Mesothelial cell of epicardium (in vitro differentiated cells): ENCODE measurements at regions not wholly inside any gene's neighbourhood (a gene's known extent, or its start where the extent isn't known, plus 50 kb on each side); places are given as distances from the start of the nearest gene placed in this dataset.

Source experiments
- DNase-seq, 2 experiments: peaks; one replicate each; pipeline ENCODE4 v3.0.0; 2021; ENCODE audit warnings: low spot score in 2 of 2; ENCODE audit not compliant: unreplicated experiment in 2 of 2
- H3K27ac Mint-ChIP-seq: 2 replicates; pipeline ENCODE4 v1.8.0; 2021; ENCODE audit warnings: mixed read lengths
- H3K27me3 Mint-ChIP-seq: 2 replicates; pipeline ENCODE4 v1.8.0; 2021; ENCODE audit warnings: low read depth, mixed read lengths
- H3K36me3 Mint-ChIP-seq: 2 replicates; pipeline ENCODE4 v1.8.0; 2021; ENCODE audit warnings: mixed read lengths
- H3K4me1 Mint-ChIP-seq: 2 replicates; pipeline ENCODE4 v1.8.0; 2021; ENCODE audit warnings: mixed read lengths
- H3K4me3 Mint-ChIP-seq: 2 replicates; pipeline ENCODE4 v1.8.0; 2021; ENCODE audit warnings: mild to moderate bottlenecking, moderate library complexity, mixed read lengths
- H3K9me3 Mint-ChIP-seq: 2 replicates; pipeline ENCODE4 v1.8.0; 2021; ENCODE audit warnings: mixed read lengths
- TF ChIP-seq, protein P1 (sequence below): fragments of 200-600 bp; sonication (generic); IDR thresholded peaks from one replicate; pipeline ENCODE4 v1.5.0; 2021; ENCODE audit warnings: antibody characterized with exemption; ENCODE audit not compliant: unreplicated experiment

- H3K4me3 Mint-ChIP-seq, result no peak overlapping the region
- DNase-seq, result no peak
- peak overlapping the region; percentile 86 for H3K27ac Mint-ChIP-seq
- H3K27me3 Mint-ChIP-seq, result no peaks in the 10 kb centered on the region
- TF ChIP-seq, protein P1, sequence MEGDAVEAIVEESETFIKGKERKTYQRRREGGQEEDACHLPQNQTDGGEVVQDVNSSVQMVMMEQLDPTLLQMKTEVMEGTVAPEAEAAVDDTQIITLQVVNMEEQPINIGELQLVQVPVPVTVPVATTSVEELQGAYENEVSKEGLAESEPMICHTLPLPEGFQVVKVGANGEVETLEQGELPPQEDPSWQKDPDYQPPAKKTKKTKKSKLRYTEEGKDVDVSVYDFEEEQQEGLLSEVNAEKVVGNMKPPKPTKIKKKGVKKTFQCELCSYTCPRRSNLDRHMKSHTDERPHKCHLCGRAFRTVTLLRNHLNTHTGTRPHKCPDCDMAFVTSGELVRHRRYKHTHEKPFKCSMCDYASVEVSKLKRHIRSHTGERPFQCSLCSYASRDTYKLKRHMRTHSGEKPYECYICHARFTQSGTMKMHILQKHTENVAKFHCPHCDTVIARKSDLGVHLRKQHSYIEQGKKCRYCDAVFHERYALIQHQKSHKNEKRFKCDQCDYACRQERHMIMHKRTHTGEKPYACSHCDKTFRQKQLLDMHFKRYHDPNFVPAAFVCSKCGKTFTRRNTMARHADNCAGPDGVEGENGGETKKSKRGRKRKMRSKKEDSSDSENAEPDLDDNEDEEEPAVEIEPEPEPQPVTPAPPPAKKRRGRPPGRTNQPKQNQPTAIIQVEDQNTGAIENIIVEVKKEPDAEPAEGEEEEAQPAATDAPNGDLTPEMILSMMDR, result no peak
- H3K4me1 Mint-ChIP-seq, result peaks cover 19% of the 10 kb centered on the region
- peaks cover 7% of the 10 kb centered on the region for H3K9me3 Mint-ChIP-seq
- no peaks in the 10 kb centered on the region for H3K36me3 Mint-ChIP-seq
These were observed 143.1 kb downstream of the ARSF start for GRCh38 chrX:3184176-3184930.

DNA sequence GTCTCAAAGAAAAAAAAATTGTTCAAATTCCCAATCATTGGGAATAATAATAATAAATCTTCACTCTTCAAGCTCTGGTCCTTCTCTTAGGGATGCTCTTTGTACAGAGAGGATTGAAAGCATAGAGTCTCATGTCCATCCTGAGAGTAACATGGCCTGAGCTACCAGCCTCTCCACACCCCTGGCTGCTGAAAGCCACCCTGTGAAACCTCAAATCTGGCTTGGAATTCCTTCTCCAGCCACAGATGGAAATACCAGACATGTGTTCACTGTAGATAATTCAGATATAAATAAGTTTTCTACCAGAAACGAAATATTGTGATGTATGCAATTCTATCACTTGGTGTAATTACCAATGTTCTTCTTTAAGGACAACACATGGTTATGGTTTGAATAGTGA lies 140.6 kb downstream of the ARSF start:
- H3K4me3 Mint-ChIP-seq, result no peak overlapping the region
- H3K27ac Mint-ChIP-seq, result no peak overlapping the region
- no peaks in the 10 kb centered on the region for H3K27me3 Mint-ChIP-seq
- H3K9me3 Mint-ChIP-seq, result peaks cover 7% of the 10 kb centered on the region
- TF ChIP-seq, protein P1, result no peak
- no peaks in the 10 kb centered on the region for H3K36me3 Mint-ChIP-seq
- DNase-seq, result no peak
- peaks cover 33% of the 10 kb centered on the region for H3K4me1 Mint-ChIP-seq

GRCh38 chrX:3178329-3178728 lies 137.1 kb downstream of the ARSF start:
- peaks cover 3% of the 10 kb centered on the region for H3K9me3 Mint-ChIP-seq
- no peak overlapping the region for H3K27ac Mint-ChIP-seq
- H3K4me1 Mint-ChIP-seq, result peaks cover 31% of the 10 kb centered on the region
- H3K36me3 Mint-ChIP-seq, result no peaks in the 10 kb centered on the region
- no peak for DNase-seq
- no peaks in the 10 kb centered on the region for H3K27me3 Mint-ChIP-seq
- TF ChIP-seq, protein P1, result no peak
- H3K4me3 Mint-ChIP-seq, result no peak overlapping the region

- Mint-ChIP-seq H3K27ac (no peak overlapping the region), H3K36me3 (no peaks in the 10 kb centered on the region), H3K27me3 (no peaks in the 10 kb centered on the region), H3K9me3 (no peaks in the 10 kb centered on the region), H3K4me3 (no peak overlapping the region), H3K4me1 (peaks cover 32% of the 10 kb centered on the region)
- DNase-seq, result no peak
- TF ChIP-seq, protein P1, result no peak
These were observed 136.6 kb downstream of the ARSF start for GRCh38 chrX:3177851-3178250.

GRCh38 chrX:3176439-3176820 lies 135.2 kb downstream of the ARSF start:
- Mint-ChIP-seq H3K4me3 (no peak overlapping the region), H3K36me3 (no peaks in the 10 kb centered on the region), H3K27me3 (no peaks in the 10 kb centered on the region), H3K27ac (peak overlapping the region; percentile 74), H3K9me3 (no peaks in the 10 kb centered on the region), H3K4me1 (peaks cover 41% of the 10 kb centered on the region)
- TF ChIP-seq, protein P1, result no peak
- no peak for DNase-seq
